ENCODE measurements at regions not wholly inside any gene's neighbourhood (a gene's known extent, or its start where the extent isn't known, plus 50 kb on each side); places are given as distances from the start of the nearest gene placed in this dataset.

GRCh38 chr9:129359916-129360536 lies 182.0 kb upstream of the IER5L start:
- DNase-seq (ENCODE audit: low read depth in 2 of 2), result no peak

- no peak for DNase-seq (ENCODE audit: low read depth in 2 of 2)
These were observed 181.2 kb upstream of the IER5L start for GRCh38 chr9:129359162-129359811.

- no peak for DNase-seq (ENCODE audit: low read depth in 2 of 2)
These were observed 180.6 kb upstream of the IER5L start for GRCh38 chr9:129358621-129359154.

- DNase-seq (ENCODE audit: low read depth in 2 of 2), result no peak
These were observed 179.7 kb upstream of the IER5L start for GRCh38 chr9:129357773-129358245.

GRCh38 chr9:129356871-129357772 lies 179.1 kb upstream of the IER5L start:
- DNase-seq (ENCODE audit: low read depth in 2 of 2), result no peak

- no peak for DNase-seq (ENCODE audit: low read depth in 2 of 2)
These were observed 177.6 kb upstream of the IER5L start for GRCh38 chr9:129355631-129356030.

GRCh38 chr9:129354498-129354897 lies 176.4 kb upstream of the IER5L start:
- no peak for DNase-seq (ENCODE audit: low read depth in 2 of 2)

GRCh38 chr9:129353697-129354336 lies 175.8 kb upstream of the IER5L start:
- DNase-seq (ENCODE audit: low read depth in 2 of 2), result no peak

- no peak for DNase-seq (ENCODE audit: low read depth in 2 of 2)
These were observed 174.2 kb upstream of the IER5L start for GRCh38 chr9:129352146-129352865.

- no peak for DNase-seq (ENCODE audit: low read depth in 2 of 2)
These were observed 173.6 kb upstream of the IER5L start for GRCh38 chr9:129351642-129352145.

- DNase-seq (ENCODE audit: low read depth in 2 of 2), result no peak
These were observed 173.1 kb upstream of the IER5L start for GRCh38 chr9:129351058-129351641.

- DNase-seq (ENCODE audit: low read depth in 2 of 2), result no peak
These were observed 172.3 kb upstream of the IER5L start for GRCh38 chr9:129350143-129350935.

- DNase-seq (ENCODE audit: low read depth in 2 of 2), result no peak
These were observed 171.5 kb upstream of the IER5L start for GRCh38 chr9:129349665-129349947.

- DNase-seq (ENCODE audit: low read depth in 2 of 2), result no peak
These were observed 171.0 kb upstream of the IER5L start for GRCh38 chr9:129348890-129349664.

GRCh38 chr9:129347316-129348120 lies 169.5 kb upstream of the IER5L start:
- DNase-seq (ENCODE audit: low read depth in 2 of 2), result no peak

GRCh38 chr9:129346046-129346445 lies 168.0 kb upstream of the IER5L start:
- DNase-seq (ENCODE audit: low read depth in 2 of 2), result no peak

GRCh38 chr9:129344641-129345495 lies 166.8 kb upstream of the IER5L start:
- no peak for DNase-seq (ENCODE audit: low read depth in 2 of 2)

Data from fibroblast of skin of left quadriceps (primary cell).